BE2C (cell line): ENCODE measurements at regions not wholly inside any gene's neighbourhood (a gene's known extent, or its start where the extent isn't known, plus 50 kb on each side); places are given as distances from the start of the nearest gene placed in this dataset.

ENCODE experiments used
- DNase-seq: peaks from one replicate; pipeline ENCODE4 v3.0.0-alpha.2; 2020
- H3K27me3 ChIP-seq: fragments of 250-450 bp; sonication (Bioruptor Pico); 2 replicates; pipeline ENCODE4 v1.5.1; 2020; ENCODE audit warnings: mild to moderate bottlenecking
- H3K36me3 ChIP-seq: fragments of 250-450 bp; sonication (Bioruptor Pico); 2 replicates; pipeline ENCODE4 v1.5.1; 2020; ENCODE audit warnings: mild to moderate bottlenecking
- H3K4me1 ChIP-seq: fragments of 250-450 bp; sonication (Bioruptor Pico); 2 replicates; pipeline ENCODE4 v1.5.1; 2020
- H3K4me3 ChIP-seq: 2 replicates; pipeline ENCODE4 v1.5.1; 2011; ENCODE audit warnings: low read depth, low read length
- H3K9me3 ChIP-seq: fragments of 250-450 bp; sonication (Bioruptor Pico); 2 replicates; pipeline ENCODE4 v1.5.1; 2020
- CTCF ChIP-seq: IDR thresholded peaks from 2 replicates; pipeline ENCODE4 v1.5.1; 2012; ENCODE audit warnings: mild to moderate bottlenecking, low read depth, low read length

DNA sequence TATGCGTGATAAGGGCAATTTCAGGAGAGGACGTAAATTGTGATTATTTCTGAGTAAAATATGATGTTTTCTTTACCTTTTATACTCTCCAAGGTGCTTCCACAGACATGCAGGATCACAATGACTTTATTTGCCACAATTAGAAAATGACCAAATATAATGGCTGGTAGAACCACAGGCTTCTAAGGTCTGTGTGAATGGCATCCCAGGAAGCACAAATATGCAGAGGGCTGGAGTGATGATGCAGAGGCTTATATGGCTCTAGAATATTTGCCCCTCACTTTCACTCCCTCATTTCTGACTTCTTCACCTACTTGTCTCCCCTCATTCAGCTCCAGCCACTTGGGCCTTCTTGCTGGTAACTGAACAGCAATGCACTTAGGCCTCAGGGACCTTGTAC lies 502.1 kb upstream of the MAP3K7 start:
- no peak for DNase-seq
- no peak for TF ChIP-seq CTCF
- H3K4me1 ChIP-seq: no peaks in the 10 kb centered on the region
- H3K4me3 ChIP-seq: no peak overlapping the region
- no peaks in the 10 kb centered on the region for H3K36me3 ChIP-seq
- no peaks in the 10 kb centered on the region for H3K9me3 ChIP-seq
- H3K27me3 ChIP-seq: no peaks in the 10 kb centered on the region

- no peaks in the 10 kb centered on the region for H3K27me3 ChIP-seq
- H3K4me3 ChIP-seq: no peak overlapping the region
- no peaks in the 10 kb centered on the region for H3K36me3 ChIP-seq
- TF ChIP-seq CTCF: no peak
- peak; percentile 8 for DNase-seq
- H3K4me1 ChIP-seq: no peaks in the 10 kb centered on the region
- H3K9me3 ChIP-seq: no peaks in the 10 kb centered on the region
These were observed 501.6 kb upstream of the MAP3K7 start for GRCh38 chr6:91088515-91088914.

- Histone ChIP-seq H3K4me3 (no peak overlapping the region), H3K9me3 (no peaks in the 10 kb centered on the region), H3K27me3 (no peaks in the 10 kb centered on the region), H3K4me1 (no peaks in the 10 kb centered on the region), H3K36me3 (no peaks in the 10 kb centered on the region)
- no peak for DNase-seq
- no peak for TF ChIP-seq CTCF
These were observed 501.0 kb upstream of the MAP3K7 start for GRCh38 chr6:91087908-91088307.

DNA sequence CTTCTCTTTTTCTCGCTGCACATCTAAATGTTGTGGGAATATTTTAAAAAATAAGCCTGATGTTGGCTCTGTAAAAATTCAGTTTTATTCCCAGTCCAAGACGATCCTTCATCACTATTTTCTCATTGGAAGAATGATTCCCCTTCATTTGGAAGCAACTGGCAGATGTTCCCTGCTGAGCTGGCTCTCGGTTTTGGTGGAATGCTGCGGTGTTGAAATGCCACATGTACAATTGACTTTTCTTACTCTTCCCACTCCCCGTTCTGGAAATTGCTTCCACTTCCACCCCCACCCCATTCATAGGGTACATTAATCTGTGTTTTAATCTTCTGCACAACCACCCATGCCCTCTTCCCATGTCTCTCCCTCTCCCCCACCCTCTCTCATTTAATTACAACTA lies 496.3 kb upstream of the MAP3K7 start:
- Histone ChIP-seq H3K4me1 (no peaks in the 10 kb centered on the region), H3K9me3 (no peaks in the 10 kb centered on the region), H3K36me3 (no peaks in the 10 kb centered on the region), H3K4me3 (no peak overlapping the region), H3K27me3 (no peaks in the 10 kb centered on the region)
- no peak for TF ChIP-seq CTCF
- no peak for DNase-seq

DNA sequence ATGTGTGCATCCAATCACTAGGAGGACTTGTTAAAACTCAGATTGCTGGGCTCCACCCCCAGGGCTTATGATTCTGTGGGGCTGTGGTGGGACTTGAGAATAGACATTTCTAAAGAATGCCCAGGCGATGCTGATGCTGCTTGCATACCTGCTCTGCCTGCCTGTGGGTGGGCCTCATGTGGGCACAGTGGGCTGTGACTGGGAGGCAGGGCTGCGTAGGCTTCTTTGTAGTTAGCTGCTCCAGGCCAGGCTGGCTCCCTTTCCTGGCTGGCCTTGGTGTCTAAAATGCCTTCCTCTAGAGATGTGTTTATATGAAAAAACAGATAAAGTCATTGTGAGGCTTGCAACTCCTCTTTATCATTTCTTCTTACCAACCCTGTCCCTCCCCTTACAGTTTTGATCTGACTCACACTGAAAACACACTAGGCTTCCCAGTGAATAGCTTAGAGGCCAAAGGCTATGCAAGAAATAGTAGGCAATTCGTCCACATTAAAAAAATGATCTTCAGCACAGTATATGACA lies 495.5 kb upstream of the MAP3K7 start:
- Histone ChIP-seq H3K36me3 (no peaks in the 10 kb centered on the region), H3K4me3 (no peak overlapping the region), H3K9me3 (no peaks in the 10 kb centered on the region), H3K4me1 (no peaks in the 10 kb centered on the region), H3K27me3 (no peaks in the 10 kb centered on the region)
- no peak for DNase-seq
- no peak for TF ChIP-seq CTCF

GRCh38 chr6:91081452-91082067 lies 494.7 kb upstream of the MAP3K7 start:
- peak; percentile 8 for DNase-seq
- H3K9me3 ChIP-seq: no peaks in the 10 kb centered on the region
- H3K27me3 ChIP-seq: no peaks in the 10 kb centered on the region
- H3K4me1 ChIP-seq: no peaks in the 10 kb centered on the region
- H3K36me3 ChIP-seq: no peaks in the 10 kb centered on the region
- peak; percentile 73 for TF ChIP-seq CTCF
- no peak overlapping the region for H3K4me3 ChIP-seq
